ENCODE measurements at regions not wholly inside any gene's neighbourhood (a gene's known extent, or its start where the extent isn't known, plus 50 kb on each side); places are given as distances from the start of the nearest gene placed in this dataset.

DNA sequence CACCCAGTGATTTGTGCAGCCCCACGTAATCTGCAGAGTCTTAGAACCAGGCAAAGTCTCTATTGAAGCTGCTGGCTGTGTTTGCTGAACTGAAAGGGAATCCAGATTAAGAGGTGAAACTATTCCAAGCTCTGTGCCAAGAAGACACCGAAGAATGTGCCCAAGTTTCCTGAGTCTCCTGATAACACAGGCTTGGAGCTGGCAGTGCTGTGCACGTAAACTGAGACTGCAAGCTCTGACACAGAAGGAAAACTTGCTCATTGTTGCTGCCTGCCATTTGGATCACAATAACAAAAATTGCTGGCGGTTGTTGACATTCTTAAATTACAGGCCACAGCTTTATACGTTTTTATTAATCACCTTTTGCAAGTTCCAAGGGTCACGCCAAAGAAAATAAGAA, 60.2 kb upstream of the VCX3B start:
- no peak overlapping the region for H3K27ac ChIP-seq
- no peaks in the 10 kb centered on the region for H3K27me3 ChIP-seq
- TF ChIP-seq, protein P1, sequence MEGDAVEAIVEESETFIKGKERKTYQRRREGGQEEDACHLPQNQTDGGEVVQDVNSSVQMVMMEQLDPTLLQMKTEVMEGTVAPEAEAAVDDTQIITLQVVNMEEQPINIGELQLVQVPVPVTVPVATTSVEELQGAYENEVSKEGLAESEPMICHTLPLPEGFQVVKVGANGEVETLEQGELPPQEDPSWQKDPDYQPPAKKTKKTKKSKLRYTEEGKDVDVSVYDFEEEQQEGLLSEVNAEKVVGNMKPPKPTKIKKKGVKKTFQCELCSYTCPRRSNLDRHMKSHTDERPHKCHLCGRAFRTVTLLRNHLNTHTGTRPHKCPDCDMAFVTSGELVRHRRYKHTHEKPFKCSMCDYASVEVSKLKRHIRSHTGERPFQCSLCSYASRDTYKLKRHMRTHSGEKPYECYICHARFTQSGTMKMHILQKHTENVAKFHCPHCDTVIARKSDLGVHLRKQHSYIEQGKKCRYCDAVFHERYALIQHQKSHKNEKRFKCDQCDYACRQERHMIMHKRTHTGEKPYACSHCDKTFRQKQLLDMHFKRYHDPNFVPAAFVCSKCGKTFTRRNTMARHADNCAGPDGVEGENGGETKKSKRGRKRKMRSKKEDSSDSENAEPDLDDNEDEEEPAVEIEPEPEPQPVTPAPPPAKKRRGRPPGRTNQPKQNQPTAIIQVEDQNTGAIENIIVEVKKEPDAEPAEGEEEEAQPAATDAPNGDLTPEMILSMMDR (IDR thresholded peaks at IDR 0.05), result no peak
- no peak for TF ChIP-seq POLR2A (IDR thresholded peaks at IDR 0.05)
- H3K4me1 ChIP-seq, result no peaks in the 10 kb centered on the region
- no peak overlapping the region for H3K4me3 ChIP-seq
- no peaks in the 10 kb centered on the region for H3K9me3 ChIP-seq
- no peak for DNase-seq
- H3K36me3 ChIP-seq, result no peaks in the 10 kb centered on the region

DNA sequence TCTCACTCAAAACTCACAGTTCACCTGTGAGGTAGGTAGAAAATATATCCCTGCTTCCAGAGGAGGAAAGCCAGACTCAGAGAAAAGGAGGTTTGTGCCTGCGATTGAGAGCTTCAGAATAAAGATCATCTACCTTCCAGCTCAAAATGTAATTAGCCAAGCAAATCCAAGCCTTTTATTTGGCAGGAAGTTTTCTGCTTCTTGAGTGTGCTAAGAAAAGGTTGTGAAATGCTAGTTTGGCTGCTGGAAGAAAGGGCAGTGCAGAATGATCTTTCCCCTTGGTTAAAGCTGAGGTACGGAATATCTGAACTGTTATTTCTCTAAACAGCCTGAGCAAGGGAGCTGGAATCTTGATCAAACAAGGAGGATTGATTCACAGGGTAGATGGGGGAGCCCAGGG, 59.7 kb upstream of the VCX3B start:
- no peaks in the 10 kb centered on the region for H3K4me1 ChIP-seq
- no peak overlapping the region for H3K27ac ChIP-seq
- H3K9me3 ChIP-seq, result no peaks in the 10 kb centered on the region
- no peaks in the 10 kb centered on the region for H3K27me3 ChIP-seq
- DNase-seq, result no peak
- H3K36me3 ChIP-seq, result no peaks in the 10 kb centered on the region
- H3K4me3 ChIP-seq, result no peak overlapping the region
- TF ChIP-seq, protein P1 (IDR thresholded peaks at IDR 0.05), result no peak
- no peak for TF ChIP-seq POLR2A (IDR thresholded peaks at IDR 0.05)

DNA sequence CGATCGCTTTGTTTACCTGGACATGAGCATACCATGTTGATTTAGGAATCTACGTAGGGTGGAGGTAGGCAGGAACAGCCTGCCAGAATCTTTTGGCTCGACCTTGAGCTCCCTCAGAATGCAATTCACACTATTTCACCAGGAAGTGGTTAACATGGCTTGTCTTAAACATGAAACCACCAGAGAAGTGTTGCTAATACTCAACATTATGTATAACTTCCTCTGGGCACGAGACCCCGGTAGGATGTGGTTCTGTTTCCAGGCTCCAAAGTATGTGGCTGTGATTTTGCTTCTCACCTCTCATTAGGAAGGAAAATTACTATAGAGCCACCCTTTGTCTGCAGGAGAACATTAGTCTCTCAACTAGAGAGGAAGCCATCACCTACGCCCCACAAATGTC, 59.0 kb upstream of the VCX3B start:
- TF ChIP-seq, protein P1 (IDR thresholded peaks at IDR 0.05), result no peak
- no peak for TF ChIP-seq POLR2A (IDR thresholded peaks at IDR 0.05)
- no peak for DNase-seq
- H3K27me3 ChIP-seq, result no peaks in the 10 kb centered on the region
- no peak overlapping the region for H3K4me3 ChIP-seq
- H3K4me1 ChIP-seq, result no peaks in the 10 kb centered on the region
- H3K36me3 ChIP-seq, result no peaks in the 10 kb centered on the region
- H3K27ac ChIP-seq, result no peak overlapping the region
- no peaks in the 10 kb centered on the region for H3K9me3 ChIP-seq

DNA sequence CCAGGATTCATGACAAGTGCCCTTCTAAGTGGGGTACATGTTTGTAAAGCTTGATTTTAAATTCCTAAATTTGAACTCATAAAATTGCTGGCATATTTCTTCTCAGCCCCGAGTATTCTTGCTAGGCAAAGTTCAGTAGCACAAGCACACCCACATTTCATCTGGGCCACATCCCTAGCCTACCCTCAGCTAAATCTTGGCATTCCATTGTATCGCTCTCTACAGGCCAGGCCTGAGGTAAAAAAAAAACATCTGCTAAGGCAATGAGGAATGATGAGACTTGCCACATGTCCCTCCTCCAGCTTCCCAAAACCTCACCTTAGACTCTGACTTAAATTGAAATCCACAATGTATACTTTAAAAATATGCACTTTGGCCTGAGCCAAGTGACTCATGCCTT, 51.4 kb upstream of the VCX3B start:
- DNase-seq, result no peak

More for the DNA sequence above, 51.4 kb upstream of the VCX3B start:
- H3K4me3 ChIP-seq, result no peak overlapping the region
- H3K9me3 ChIP-seq, result no peaks in the 10 kb centered on the region
- no peaks in the 10 kb centered on the region for H3K4me1 ChIP-seq
- no peaks in the 10 kb centered on the region for H3K36me3 ChIP-seq
- H3K27me3 ChIP-seq, result no peaks in the 10 kb centered on the region
- no peak overlapping the region for H3K27ac ChIP-seq
- no peak for TF ChIP-seq POLR2A (IDR thresholded peaks at IDR 0.05)
- TF ChIP-seq, protein P1 (IDR thresholded peaks at IDR 0.05), result no peak

All from Peyer's patch (tissue), 4 donors.